Right lobe of liver (tissue), 6 donors: ENCODE measurements at regions not wholly inside any gene's neighbourhood (a gene's known extent, or its start where the extent isn't known, plus 50 kb on each side); places are given as distances from the start of the nearest gene placed in this dataset.

ENCODE experiments used
- ATAC-seq, 4 donors: fragments of 200-7000 bp; cut with Tn5 transposase; one replicate each; pipeline ENCODE4 v1.9.1; 2020; ENCODE audit warnings: mild to moderate bottlenecking in 4 of 4, moderate library complexity in 4 of 4
- DNase-seq, 3 donors: peaks; one replicate each; pipeline ENCODE4 v3.0.0-alpha.2; 2020
- H3K27ac ChIP-seq, 3 donors: fragments of 200-600 bp; one replicate each; pipeline ENCODE4 v1.8.0; 2022
- H3K27me3 ChIP-seq, 2 donors: fragments of 200-600 bp; one replicate each; pipeline ENCODE4 v1.8.0; 2022
- H3K36me3 ChIP-seq, 4 donors: fragments of 200-600 bp; sonication (generic) in 1 of 4; one replicate each; pipeline versions ENCODE4 v1.5.1 to v1.8.0; 2017 to 2022; ENCODE audit warnings: control low read depth in 1 of 4
- H3K4me1 ChIP-seq, 4 donors: fragments of 200-600 bp; sonication (generic) in 1 of 4; one replicate each; pipeline versions ENCODE4 v1.5.1 to v1.8.0; 2017 to 2022; ENCODE audit warnings: control low read depth in 1 of 4
- H3K4me3 ChIP-seq, 3 donors: fragments of 200-600 bp; one replicate each; pipeline ENCODE4 v1.8.0; 2022
- H3K9me3 ChIP-seq, 4 donors: fragments of 200-600 bp; sonication (generic) in 1 of 4; one replicate each; pipeline versions ENCODE4 v1.5.1 to v1.8.0; 2017 to 2022; ENCODE audit warnings: control low read depth in 1 of 4
- POLR2A ChIP-seq: fragments of 450-650 bp; IDR thresholded peaks from one replicate; pipeline ENCODE4 v1.6.1; 2017; ENCODE audit warnings: antibody characterized with exemption, mild to moderate bottlenecking
- WGBS: methylation state at CpG from one replicate; pipeline ENCODE4 v1.1.6; 2018; ENCODE audit warnings: low coverage, low lambda C conversion rate; ENCODE audit not compliant: insufficient coverage; ENCODE audit errors: missing lambda C conversion rate; 5-methylcytosine and 5-hydroxymethylcytosine counted together
- intact Hi-C, 2 donors: fragments of 100-400 bp; cut with DNase I; formaldehyde crosslinking; loops; one replicate each; pipeline versions ENCODE4 v1.11.2 to v1.14.1; 2022
- TF ChIP-seq, protein P1 (sequence below), 4 donors: fragments of 200-600 bp in 3 of 4; fragments of 450-650 bp in 1 of 4; IDR thresholded peaks; one replicate each; pipeline versions ENCODE4 v1.5.1 to v1.8.0; 2016 to 2022; ENCODE audit warnings: antibody characterized with exemption in 4 of 4, mild to moderate bottlenecking in 2 of 4
- donor health status: DM: no; HTN: yes; CAD: no.
- donor health status: DM: no; HTN: no; CAD: no.
- donor health status: DM: no; HTN: no; CAD: no.
- donor health status: DM: no; HTN: yes; CAD: no.
- donor health status: DM: no; HTN: yes; CAD: no.

DNA sequence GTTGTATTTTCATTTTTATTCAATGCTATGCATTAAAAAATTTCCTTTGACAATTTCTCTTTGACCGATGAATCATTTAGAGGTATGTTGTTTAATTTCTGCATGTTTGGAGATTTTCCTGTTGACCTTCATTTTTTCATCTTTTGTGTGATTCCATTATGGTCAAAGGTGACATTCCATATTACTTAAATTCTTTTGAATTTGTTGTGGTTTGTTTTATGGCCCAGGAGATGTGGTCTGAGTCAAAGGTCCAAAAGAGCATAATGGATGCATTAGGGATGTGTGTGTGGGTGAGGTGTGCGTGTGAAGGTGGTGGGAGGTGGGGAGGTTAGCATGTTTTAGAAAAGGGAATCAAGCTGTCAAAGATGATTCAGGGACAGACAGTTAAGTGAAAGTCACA, 76.0 kb upstream of the GIMD1 start:
- TF ChIP-seq POLR2A = no peak
- TF ChIP-seq, protein P1, sequence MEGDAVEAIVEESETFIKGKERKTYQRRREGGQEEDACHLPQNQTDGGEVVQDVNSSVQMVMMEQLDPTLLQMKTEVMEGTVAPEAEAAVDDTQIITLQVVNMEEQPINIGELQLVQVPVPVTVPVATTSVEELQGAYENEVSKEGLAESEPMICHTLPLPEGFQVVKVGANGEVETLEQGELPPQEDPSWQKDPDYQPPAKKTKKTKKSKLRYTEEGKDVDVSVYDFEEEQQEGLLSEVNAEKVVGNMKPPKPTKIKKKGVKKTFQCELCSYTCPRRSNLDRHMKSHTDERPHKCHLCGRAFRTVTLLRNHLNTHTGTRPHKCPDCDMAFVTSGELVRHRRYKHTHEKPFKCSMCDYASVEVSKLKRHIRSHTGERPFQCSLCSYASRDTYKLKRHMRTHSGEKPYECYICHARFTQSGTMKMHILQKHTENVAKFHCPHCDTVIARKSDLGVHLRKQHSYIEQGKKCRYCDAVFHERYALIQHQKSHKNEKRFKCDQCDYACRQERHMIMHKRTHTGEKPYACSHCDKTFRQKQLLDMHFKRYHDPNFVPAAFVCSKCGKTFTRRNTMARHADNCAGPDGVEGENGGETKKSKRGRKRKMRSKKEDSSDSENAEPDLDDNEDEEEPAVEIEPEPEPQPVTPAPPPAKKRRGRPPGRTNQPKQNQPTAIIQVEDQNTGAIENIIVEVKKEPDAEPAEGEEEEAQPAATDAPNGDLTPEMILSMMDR (IDR thresholded peaks at IDR 0.05) = no peak
- WGBS = 56% methylated on average over 2 of the region's 2 CpGs
- Histone ChIP-seq H3K36me3 (no peaks in the 10 kb centered on the region), H3K27me3 (no peaks in the 10 kb centered on the region), H3K4me1 (no peaks in the 10 kb centered on the region), H3K4me3 (no peak overlapping the region), H3K9me3 (no peaks in the 10 kb centered on the region), H3K27ac (no peak overlapping the region)
- DNase-seq (no peak), ATAC-seq (no peak)
- intact Hi-C loops = no loop called here

DNA sequence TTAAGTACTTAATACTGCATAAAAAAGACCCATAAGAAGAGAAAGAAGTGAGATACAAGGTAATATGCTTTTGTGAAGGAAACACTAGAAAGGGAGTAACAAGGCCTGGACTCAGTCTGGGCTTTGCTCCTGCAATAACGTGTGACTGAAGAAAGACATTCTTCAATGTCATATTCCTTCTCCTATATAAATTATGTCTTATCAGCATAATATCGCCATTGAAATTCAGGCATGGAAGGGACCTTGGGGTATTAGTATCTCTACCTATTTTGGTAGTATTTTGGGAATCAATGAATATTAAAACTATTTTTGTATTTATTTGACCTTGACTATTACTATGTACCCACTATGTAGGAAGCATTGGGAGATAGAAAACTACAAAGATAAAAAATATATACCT, 62.2 kb upstream of the GIMD1 start:
- Histone ChIP-seq H3K27me3 (no peaks in the 10 kb centered on the region), H3K4me3 (no peak overlapping the region), H3K36me3 (no peaks in the 10 kb centered on the region), H3K27ac (no peak overlapping the region), H3K9me3 (no peaks in the 10 kb centered on the region), H3K4me1 (no peaks in the 10 kb centered on the region)
- ATAC-seq (no peak), DNase-seq (no peak)
- TF ChIP-seq, protein P1 (IDR thresholded peaks at IDR 0.05) = no peak
- TF ChIP-seq POLR2A = no peak
- intact Hi-C loops = no loop called here
- 47% methylated on average over 2 of the region's 2 CpGs for WGBS

DNA sequence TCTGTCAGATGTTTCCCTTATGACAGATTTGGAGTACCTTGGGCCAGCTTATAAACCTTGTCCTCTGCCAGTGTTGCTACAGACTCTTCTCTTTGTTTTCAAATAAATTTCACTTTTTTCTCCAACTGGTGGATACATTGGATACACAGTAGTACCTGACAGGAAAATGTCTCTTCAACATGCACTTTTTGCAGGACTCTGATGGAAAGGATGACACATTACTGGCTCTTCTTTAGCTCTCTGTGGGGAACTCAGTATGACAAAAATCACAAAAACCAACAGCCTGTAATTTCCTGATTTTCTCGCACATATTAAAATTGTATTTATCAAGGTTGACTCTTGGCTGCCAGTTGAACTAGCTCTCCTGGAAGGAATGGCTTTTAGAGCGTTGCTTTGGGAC, 61.3 kb upstream of the GIMD1 start:
- intact Hi-C loops = no loop called here
- Histone ChIP-seq H3K4me1 (no peaks in the 10 kb centered on the region), H3K36me3 (no peaks in the 10 kb centered on the region), H3K9me3 (no peaks in the 10 kb centered on the region), H3K4me3 (no peak overlapping the region), H3K27ac (no peak overlapping the region), H3K27me3 (no peaks in the 10 kb centered on the region)
- WGBS = 57% methylated on average over 2 of the region's 2 CpGs
- TF ChIP-seq, protein P1 (IDR thresholded peaks at IDR 0.05) = no peak
- TF ChIP-seq POLR2A = no peak
- ATAC-seq (no peak), DNase-seq (no peak)

DNA sequence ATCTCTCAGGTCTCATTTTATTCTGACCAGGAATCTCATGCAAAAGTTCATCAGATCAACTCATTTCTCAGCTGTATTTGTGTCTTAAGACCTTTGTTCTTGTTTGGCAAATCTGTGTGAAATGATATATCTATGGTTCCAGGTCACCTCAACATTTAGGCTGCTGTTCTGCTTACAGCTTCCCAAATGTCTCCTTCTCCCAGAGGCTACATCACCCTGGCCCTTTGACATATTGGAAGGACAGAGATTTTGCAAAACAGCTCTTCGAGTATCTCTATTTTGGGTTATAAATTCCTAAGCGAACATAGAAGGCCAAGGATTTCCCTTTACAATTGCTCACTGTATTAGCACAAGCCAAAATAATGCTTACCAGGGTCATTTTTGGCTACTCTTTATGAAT, 57.5 kb upstream of the GIMD1 start:
- no peaks in the 10 kb centered on the region for H3K36me3 ChIP-seq
- TF ChIP-seq, protein P1 (IDR thresholded peaks at IDR 0.05) = no peak
- TF ChIP-seq POLR2A = no peak
- intact Hi-C loops = no loop called here
- DNase-seq = no peak
- H3K4me1 ChIP-seq = no peaks in the 10 kb centered on the region
- H3K27ac ChIP-seq = no peak overlapping the region
- H3K9me3 ChIP-seq = no peaks in the 10 kb centered on the region
- no peak overlapping the region for H3K4me3 ChIP-seq
- no peaks in the 10 kb centered on the region for H3K27me3 ChIP-seq
- ATAC-seq = no peak
- 50% methylated on average over 2 of the region's 2 CpGs for WGBS

DNA sequence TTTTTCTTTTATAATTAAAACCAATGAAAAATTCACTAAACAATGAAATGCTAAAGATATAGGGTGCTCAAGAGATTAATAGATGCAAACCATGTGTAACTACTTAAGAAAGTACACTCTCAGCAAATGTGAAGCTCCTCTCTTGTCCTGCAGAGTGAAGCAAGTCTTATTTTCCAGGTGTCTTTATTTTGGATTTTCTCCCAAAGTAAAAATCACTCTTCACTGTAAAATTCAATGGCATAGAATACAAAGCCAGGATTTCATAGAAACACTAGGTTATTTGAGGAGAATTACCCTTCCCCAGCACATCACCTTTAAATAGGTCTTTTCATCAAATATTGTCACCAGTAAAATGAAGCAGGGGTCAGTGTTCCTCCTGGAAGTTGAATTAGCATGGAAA, 57.0 kb upstream of the GIMD1 start:
- no peaks in the 10 kb centered on the region for H3K4me1 ChIP-seq
- TF ChIP-seq, protein P1 (IDR thresholded peaks at IDR 0.05) = no peak
- no peak for TF ChIP-seq POLR2A
- no peak overlapping the region for H3K4me3 ChIP-seq
- DNase-seq (no peak), ATAC-seq (no peak)
- intact Hi-C loops = no loop called here
- no peaks in the 10 kb centered on the region for H3K27me3 ChIP-seq
- no peaks in the 10 kb centered on the region for H3K36me3 ChIP-seq
- no peaks in the 10 kb centered on the region for H3K9me3 ChIP-seq
- H3K27ac ChIP-seq = no peak overlapping the region
